Omental fat pad (tissue), 3 donors: ENCODE measurements at regions not wholly inside any gene's neighbourhood (a gene's known extent, or its start where the extent isn't known, plus 50 kb on each side); places are given as distances from the start of the nearest gene placed in this dataset.
A peak's percentile ranks its signal among the peaks of the same experiment; 100 is the strongest.

Experiments used
- ATAC-seq: fragments of 150-250 bp; one replicate; pipeline ENCODE4 v1.9.1; 2016; ENCODE audit warnings: mild to moderate bottlenecking, moderate library complexity; ENCODE audit not compliant: low FRiP score
- DNase-seq: peaks from one replicate; pipeline ENCODE4 v3.0.0-alpha.2; 2019; ENCODE audit warnings: low spot score
- CTCF ChIP-seq, 3 donors: fragments of 450-650 bp; IDR thresholded peaks; one replicate each; pipeline ENCODE4 v1.5.1; 2016 to 2017; ENCODE audit warnings: antibody characterized with exemption in 3 of 3, mild to moderate bottlenecking in 3 of 3, moderate library complexity in 2 of 3

- DNase-seq: no peak
- no peak for TF ChIP-seq CTCF (IDR thresholded peaks at IDR 0.05)
- no peak for ATAC-seq
These were observed 560.8 kb upstream of the WWC1 start for GRCh38 chr5:167730656-167731055.

GRCh38 chr5:167731951-167732350 lies 559.5 kb upstream of the WWC1 start:
- DNase-seq: no peak
- no peak for TF ChIP-seq CTCF (IDR thresholded peaks at IDR 0.05)
- no peak for ATAC-seq

GRCh38 chr5:167732499-167732898 lies 558.9 kb upstream of the WWC1 start:
- no peak for ATAC-seq

GRCh38 chr5:167736992-167737391 lies 554.5 kb upstream of the WWC1 start:
- no peak for ATAC-seq
- no peak for TF ChIP-seq CTCF (IDR thresholded peaks at IDR 0.05)
- no peak for DNase-seq

More at GRCh38 chr5:167732499-167732898, 558.9 kb upstream of the WWC1 start:
- DNase-seq: no peak
- TF ChIP-seq CTCF (IDR thresholded peaks at IDR 0.05): no peak

GRCh38 chr5:167743695-167744464 lies 547.6 kb upstream of the WWC1 start:
- no peak for TF ChIP-seq CTCF (IDR thresholded peaks at IDR 0.05)
- ATAC-seq (peak; percentile 89), DNase-seq (no peak)

- ATAC-seq (no peak), DNase-seq (no peak)
- no peak for TF ChIP-seq CTCF (IDR thresholded peaks at IDR 0.05)
These were observed 545.6 kb upstream of the WWC1 start for GRCh38 chr5:167745868-167746267.

GRCh38 chr5:167750586-167750985 lies 540.9 kb upstream of the WWC1 start:
- DNase-seq: no peak
- ATAC-seq: no peak
- no peak for TF ChIP-seq CTCF (IDR thresholded peaks at IDR 0.05)
